Esophagus muscularis mucosa (tissue), 4 donors: ENCODE measurements at regions not wholly inside any gene's neighbourhood (a gene's known extent, or its start where the extent isn't known, plus 50 kb on each side); places are given as distances from the start of the nearest gene placed in this dataset.
A peak's percentile ranks its signal among the peaks of the same experiment; 100 is the strongest.

Experiments
- DNase-seq: peaks from one replicate; pipeline ENCODE4 v3.0.0-alpha.2; 2017; ENCODE audit errors: extremely low spot score
- H3K27ac ChIP-seq, 4 donors: fragments of 200-600 bp; sonication (generic); replicated peaks in 1 of 4; 1 replicate in 3 of 4; 2 replicates in 1 of 4; pipeline ENCODE4 v1.5.1; 2016 to 2019; ENCODE audit warnings: mild to moderate bottlenecking in 1 of 4
- H3K27me3 ChIP-seq, 4 donors: fragments of 200-600 bp; sonication (generic); one replicate each; pipeline versions ENCODE4 v1.5.1 to v1.6.0; 2016 to 2019
- H3K36me3 ChIP-seq, 4 donors: fragments of 200-600 bp; sonication (generic); one replicate each; pipeline ENCODE4 v1.5.1; 2016 to 2019
- H3K4me1 ChIP-seq, 4 donors: fragments of 200-600 bp; sonication (generic); one replicate each; pipeline ENCODE4 v1.5.1; 2016 to 2019
- H3K4me3 ChIP-seq, 4 donors: fragments of 200-600 bp; sonication (generic); 1 replicate in 2 of 4; 2 replicates in 2 of 4; pipeline ENCODE4 v1.5.1; 2016 to 2019; ENCODE audit warnings: mild to moderate bottlenecking in 4 of 4, moderate library complexity in 1 of 4
- H3K9me3 ChIP-seq, 4 donors: fragments of 200-600 bp; sonication (generic); 1 replicate in 3 of 4; 2 replicates in 1 of 4; pipeline ENCODE4 v1.5.1; 2016 to 2019
- EP300 ChIP-seq: sonication (generic); formaldehyde crosslinking; IDR thresholded peaks from one replicate; pipeline ENCODE4 v1.6.1; 2017; ENCODE audit warnings: antibody characterized with exemption
- POLR2A ChIP-seq: fragments of 450-650 bp; IDR thresholded peaks from one replicate; pipeline ENCODE4 v1.6.1; 2017; ENCODE audit warnings: antibody characterized with exemption, moderate library complexity, mild to moderate bottlenecking, low read depth
- POLR2AphosphoS5 ChIP-seq, 2 donors: sonication (generic); formaldehyde crosslinking; IDR thresholded peaks; one replicate each; pipeline ENCODE4 v1.6.1; 2017; ENCODE audit warnings: antibody characterized with exemption in 2 of 2
- WGBS: methylation state at CpG from one replicate; pipeline ENCODE4 v1.1.5; 2018; 5-methylcytosine and 5-hydroxymethylcytosine counted together
- intact Hi-C: fragments of 100-400 bp; cut with DNase I; formaldehyde crosslinking; loops from one replicate; pipeline ENCODE4 v1.15.1; 2023
- TF ChIP-seq, protein P1 (sequence below), 3 experiments: fragments of 200-600 bp in 2 of 3; fragments of 450-650 bp in 1 of 3; sonication (generic) in 2 of 3; IDR thresholded peaks; one replicate each; pipeline ENCODE4 v1.5.1; 2017 to 2019; ENCODE audit warnings: antibody characterized with exemption in 3 of 3, mild to moderate bottlenecking in 2 of 3, moderate library complexity in 1 of 3

DNA sequence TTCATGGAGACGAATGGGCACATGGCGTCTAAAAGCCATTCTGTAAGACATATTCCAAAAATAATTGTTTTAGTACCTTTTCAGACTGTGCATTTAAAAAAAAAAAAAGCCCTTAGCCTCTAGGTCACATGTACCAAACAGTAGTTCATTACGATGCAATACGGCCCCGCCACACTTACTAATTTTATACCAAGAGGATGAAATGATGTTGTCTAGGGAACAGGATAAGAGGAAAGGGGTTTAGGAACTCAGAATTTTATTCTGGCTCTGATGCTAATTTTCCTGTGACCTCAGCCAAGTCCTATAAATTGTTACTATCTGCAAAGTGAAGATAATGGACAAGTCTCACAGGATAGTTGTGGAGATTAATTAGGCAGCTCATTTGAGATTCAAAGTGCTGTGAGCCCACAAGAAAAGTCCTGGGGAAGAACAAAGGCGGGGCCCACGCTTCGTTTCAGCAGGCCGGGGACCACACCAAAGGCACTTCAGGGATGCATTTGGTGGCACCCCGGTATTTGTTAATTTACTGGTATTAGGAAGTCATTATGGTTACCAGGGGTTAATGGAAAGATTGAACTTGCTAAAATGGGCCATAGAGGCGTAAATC is 511.1 kb downstream of the IRS2 start:
- no peaks in the 10 kb centered on the region for H3K27me3 ChIP-seq
- no peak overlapping the region for H3K27ac ChIP-seq
- TF ChIP-seq, protein P1, sequence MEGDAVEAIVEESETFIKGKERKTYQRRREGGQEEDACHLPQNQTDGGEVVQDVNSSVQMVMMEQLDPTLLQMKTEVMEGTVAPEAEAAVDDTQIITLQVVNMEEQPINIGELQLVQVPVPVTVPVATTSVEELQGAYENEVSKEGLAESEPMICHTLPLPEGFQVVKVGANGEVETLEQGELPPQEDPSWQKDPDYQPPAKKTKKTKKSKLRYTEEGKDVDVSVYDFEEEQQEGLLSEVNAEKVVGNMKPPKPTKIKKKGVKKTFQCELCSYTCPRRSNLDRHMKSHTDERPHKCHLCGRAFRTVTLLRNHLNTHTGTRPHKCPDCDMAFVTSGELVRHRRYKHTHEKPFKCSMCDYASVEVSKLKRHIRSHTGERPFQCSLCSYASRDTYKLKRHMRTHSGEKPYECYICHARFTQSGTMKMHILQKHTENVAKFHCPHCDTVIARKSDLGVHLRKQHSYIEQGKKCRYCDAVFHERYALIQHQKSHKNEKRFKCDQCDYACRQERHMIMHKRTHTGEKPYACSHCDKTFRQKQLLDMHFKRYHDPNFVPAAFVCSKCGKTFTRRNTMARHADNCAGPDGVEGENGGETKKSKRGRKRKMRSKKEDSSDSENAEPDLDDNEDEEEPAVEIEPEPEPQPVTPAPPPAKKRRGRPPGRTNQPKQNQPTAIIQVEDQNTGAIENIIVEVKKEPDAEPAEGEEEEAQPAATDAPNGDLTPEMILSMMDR (IDR thresholded peaks at IDR 0.05) = no peak
- no peak for TF ChIP-seq POLR2AphosphoS5 (IDR thresholded peaks at IDR 0.05)
- no peak for TF ChIP-seq EP300
- no peak for TF ChIP-seq POLR2A
- H3K4me3 ChIP-seq = no peak overlapping the region
- H3K9me3 ChIP-seq = no peaks in the 10 kb centered on the region
- 91% methylated on average over 11 of the region's 11 CpGs for WGBS
- H3K4me1 ChIP-seq = peaks cover 0 to 14% (median 6%) of the 10 kb centered on the region in 4 donors
- intact Hi-C loops = no loop called here
- no peaks in the 10 kb centered on the region for H3K36me3 ChIP-seq
- peak; percentile 66 for DNase-seq

- Histone ChIP-seq H3K36me3 (no peaks in the 10 kb centered on the region), H3K9me3 (no peaks in the 10 kb centered on the region), H3K27ac (no peak overlapping the region), H3K4me3 (no peak overlapping the region), H3K4me1 (peaks cover 0 to 14% (median 6%) of the 10 kb centered on the region in 4 donors), H3K27me3 (no peaks in the 10 kb centered on the region)
- DNase-seq = no peak
- intact Hi-C loops = no loop called here
- WGBS = 85% methylated on average over 5 of the region's 5 CpGs
- peak in 1 of 2 donors; percentile 58 for TF ChIP-seq POLR2AphosphoS5 (IDR thresholded peaks at IDR 0.05)
- TF ChIP-seq, protein P1 (IDR thresholded peaks at IDR 0.05) = no peak
These were observed 512.1 kb downstream of the IRS2 start for GRCh38 chr13:109274188-109274821.

DNA sequence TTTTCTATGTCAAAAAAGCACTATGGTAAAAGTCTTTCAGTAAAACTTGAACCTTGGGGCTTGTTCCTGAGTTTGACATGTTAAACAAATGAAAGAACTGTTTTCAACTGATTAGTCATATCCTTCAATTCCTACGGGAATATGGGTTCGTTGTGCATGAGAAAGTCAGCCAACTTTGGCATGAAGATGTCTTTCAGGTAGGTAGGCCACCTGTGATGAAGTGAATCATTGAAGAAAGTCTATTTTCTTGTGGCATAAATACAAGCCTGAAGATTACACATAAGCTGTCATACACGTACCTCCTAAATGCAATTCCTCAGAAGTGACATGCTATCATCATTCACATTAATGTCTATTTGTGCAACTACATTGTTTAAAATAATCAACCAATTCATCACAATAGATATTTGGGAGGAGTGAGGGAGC is 513.0 kb downstream of the IRS2 start:
- DNase-seq = no peak
- H3K9me3 ChIP-seq = no peaks in the 10 kb centered on the region
- 46% methylated on average over 3 of the region's 3 CpGs for WGBS
- intact Hi-C loops = no loop called here
- no peak overlapping the region for H3K4me3 ChIP-seq
- H3K27me3 ChIP-seq = no peaks in the 10 kb centered on the region
- peaks cover 0 to 14% (median 6%) of the 10 kb centered on the region in 4 donors for H3K4me1 ChIP-seq
- no peaks in the 10 kb centered on the region for H3K36me3 ChIP-seq
- TF ChIP-seq POLR2A (no peak), EP300 (no peak), POLR2AphosphoS5 (IDR thresholded peaks at IDR 0.05) (no peak)
- TF ChIP-seq, protein P1 (IDR thresholded peaks at IDR 0.05) = no peak
- no peak overlapping the region for H3K27ac ChIP-seq

GRCh38 chr13:109272595-109273325 is 513.6 kb downstream of the IRS2 start:
- H3K27me3 ChIP-seq = no peaks in the 10 kb centered on the region
- H3K27ac ChIP-seq = no peak overlapping the region
- H3K9me3 ChIP-seq = no peaks in the 10 kb centered on the region
- TF ChIP-seq POLR2AphosphoS5 (IDR thresholded peaks at IDR 0.05) = no peak
- no peak for TF ChIP-seq EP300
- TF ChIP-seq, protein P1 (IDR thresholded peaks at IDR 0.05) = no peak
- TF ChIP-seq POLR2A = no peak
- WGBS = 77% methylated on average over 6 of the region's 6 CpGs
- no peak overlapping the region for H3K4me3 ChIP-seq
- peaks cover 0 to 14% (median 6%) of the 10 kb centered on the region in 4 donors for H3K4me1 ChIP-seq
- intact Hi-C loops = no loop called here
- no peak for DNase-seq
- no peaks in the 10 kb centered on the region for H3K36me3 ChIP-seq
